ENCODE measurements at regions not wholly inside any gene's neighbourhood (a gene's known extent, or its start where the extent isn't known, plus 50 kb on each side); places are given as distances from the start of the nearest gene placed in this dataset.

GRCh38 chr2:56034258-56034657, 110.7 kb upstream of the EFEMP1 start (continued):
- TF ChIP-seq, protein P1, sequence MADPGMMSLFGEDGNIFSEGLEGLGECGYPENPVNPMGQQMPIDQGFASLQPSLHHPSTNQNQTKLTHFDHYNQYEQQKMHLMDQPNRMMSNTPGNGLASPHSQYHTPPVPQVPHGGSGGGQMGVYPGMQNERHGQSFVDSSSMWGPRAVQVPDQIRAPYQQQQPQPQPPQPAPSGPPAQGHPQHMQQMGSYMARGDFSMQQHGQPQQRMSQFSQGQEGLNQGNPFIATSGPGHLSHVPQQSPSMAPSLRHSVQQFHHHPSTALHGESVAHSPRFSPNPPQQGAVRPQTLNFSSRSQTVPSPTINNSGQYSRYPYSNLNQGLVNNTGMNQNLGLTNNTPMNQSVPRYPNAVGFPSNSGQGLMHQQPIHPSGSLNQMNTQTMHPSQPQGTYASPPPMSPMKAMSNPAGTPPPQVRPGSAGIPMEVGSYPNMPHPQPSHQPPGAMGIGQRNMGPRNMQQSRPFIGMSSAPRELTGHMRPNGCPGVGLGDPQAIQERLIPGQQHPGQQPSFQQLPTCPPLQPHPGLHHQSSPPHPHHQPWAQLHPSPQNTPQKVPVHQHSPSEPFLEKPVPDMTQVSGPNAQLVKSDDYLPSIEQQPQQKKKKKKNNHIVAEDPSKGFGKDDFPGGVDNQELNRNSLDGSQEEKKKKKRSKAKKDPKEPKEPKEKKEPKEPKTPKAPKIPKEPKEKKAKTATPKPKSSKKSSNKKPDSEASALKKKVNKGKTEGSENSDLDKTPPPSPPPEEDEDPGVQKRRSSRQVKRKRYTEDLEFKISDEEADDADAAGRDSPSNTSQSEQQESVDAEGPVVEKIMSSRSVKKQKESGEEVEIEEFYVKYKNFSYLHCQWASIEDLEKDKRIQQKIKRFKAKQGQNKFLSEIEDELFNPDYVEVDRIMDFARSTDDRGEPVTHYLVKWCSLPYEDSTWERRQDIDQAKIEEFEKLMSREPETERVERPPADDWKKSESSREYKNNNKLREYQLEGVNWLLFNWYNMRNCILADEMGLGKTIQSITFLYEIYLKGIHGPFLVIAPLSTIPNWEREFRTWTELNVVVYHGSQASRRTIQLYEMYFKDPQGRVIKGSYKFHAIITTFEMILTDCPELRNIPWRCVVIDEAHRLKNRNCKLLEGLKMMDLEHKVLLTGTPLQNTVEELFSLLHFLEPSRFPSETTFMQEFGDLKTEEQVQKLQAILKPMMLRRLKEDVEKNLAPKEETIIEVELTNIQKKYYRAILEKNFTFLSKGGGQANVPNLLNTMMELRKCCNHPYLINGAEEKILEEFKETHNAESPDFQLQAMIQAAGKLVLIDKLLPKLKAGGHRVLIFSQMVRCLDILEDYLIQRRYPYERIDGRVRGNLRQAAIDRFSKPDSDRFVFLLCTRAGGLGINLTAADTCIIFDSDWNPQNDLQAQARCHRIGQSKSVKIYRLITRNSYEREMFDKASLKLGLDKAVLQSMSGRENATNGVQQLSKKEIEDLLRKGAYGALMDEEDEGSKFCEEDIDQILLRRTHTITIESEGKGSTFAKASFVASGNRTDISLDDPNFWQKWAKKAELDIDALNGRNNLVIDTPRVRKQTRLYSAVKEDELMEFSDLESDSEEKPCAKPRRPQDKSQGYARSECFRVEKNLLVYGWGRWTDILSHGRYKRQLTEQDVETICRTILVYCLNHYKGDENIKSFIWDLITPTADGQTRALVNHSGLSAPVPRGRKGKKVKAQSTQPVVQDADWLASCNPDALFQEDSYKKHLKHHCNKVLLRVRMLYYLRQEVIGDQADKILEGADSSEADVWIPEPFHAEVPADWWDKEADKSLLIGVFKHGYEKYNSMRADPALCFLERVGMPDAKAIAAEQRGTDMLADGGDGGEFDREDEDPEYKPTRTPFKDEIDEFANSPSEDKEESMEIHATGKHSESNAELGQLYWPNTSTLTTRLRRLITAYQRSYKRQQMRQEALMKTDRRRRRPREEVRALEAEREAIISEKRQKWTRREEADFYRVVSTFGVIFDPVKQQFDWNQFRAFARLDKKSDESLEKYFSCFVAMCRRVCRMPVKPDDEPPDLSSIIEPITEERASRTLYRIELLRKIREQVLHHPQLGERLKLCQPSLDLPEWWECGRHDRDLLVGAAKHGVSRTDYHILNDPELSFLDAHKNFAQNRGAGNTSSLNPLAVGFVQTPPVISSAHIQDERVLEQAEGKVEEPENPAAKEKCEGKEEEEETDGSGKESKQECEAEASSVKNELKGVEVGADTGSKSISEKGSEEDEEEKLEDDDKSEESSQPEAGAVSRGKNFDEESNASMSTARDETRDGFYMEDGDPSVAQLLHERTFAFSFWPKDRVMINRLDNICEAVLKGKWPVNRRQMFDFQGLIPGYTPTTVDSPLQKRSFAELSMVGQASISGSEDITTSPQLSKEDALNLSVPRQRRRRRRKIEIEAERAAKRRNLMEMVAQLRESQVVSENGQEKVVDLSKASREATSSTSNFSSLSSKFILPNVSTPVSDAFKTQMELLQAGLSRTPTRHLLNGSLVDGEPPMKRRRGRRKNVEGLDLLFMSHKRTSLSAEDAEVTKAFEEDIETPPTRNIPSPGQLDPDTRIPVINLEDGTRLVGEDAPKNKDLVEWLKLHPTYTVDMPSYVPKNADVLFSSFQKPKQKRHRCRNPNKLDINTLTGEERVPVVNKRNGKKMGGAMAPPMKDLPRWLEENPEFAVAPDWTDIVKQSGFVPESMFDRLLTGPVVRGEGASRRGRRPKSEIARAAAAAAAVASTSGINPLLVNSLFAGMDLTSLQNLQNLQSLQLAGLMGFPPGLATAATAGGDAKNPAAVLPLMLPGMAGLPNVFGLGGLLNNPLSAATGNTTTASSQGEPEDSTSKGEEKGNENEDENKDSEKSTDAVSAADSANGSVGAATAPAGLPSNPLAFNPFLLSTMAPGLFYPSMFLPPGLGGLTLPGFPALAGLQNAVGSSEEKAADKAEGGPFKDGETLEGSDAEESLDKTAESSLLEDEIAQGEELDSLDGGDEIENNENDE (IDR thresholded peaks at IDR 0.05; ENCODE audit: insufficient replicate concordance, low read length) = no peak
- TF ChIP-seq POLR2AphosphoS5 (IDR thresholded peaks at IDR 0.05; ENCODE audit: low read depth, low read length) (no peak), TBP (IDR thresholded peaks at IDR 0.05; ENCODE audit: low read depth, low read length) (no peak), CREB1 (IDR thresholded peaks at IDR 0.05) (no peak)

Measured in H1 (cell line).